SK-N-SH (cell line): ENCODE measurements at regions not wholly inside any gene's neighbourhood (a gene's known extent, or its start where the extent isn't known, plus 50 kb on each side); places are given as distances from the start of the nearest gene placed in this dataset.

Experiments
- ELF1 ChIP-seq: IDR thresholded peaks from 2 replicates; pipeline ENCODE4 v1.4.0; 2012
- POLR2AphosphoS5 ChIP-seq: IDR thresholded peaks from 2 replicates; pipeline ENCODE4 v1.6.1; 2012; ENCODE audit warnings: low read depth, low read length
- TAF1 ChIP-seq: IDR thresholded peaks from 2 replicates; pipeline ENCODE4 v1.6.1; 2012; ENCODE audit warnings: low read depth, mild to moderate bottlenecking, low read length, moderate library complexity, borderline replicate concordance
- TF ChIP-seq, protein P1 (sequence below): IDR thresholded peaks from 2 replicates; pipeline ENCODE4 v1.4.0; 2012; ENCODE audit warnings: low read depth

DNA sequence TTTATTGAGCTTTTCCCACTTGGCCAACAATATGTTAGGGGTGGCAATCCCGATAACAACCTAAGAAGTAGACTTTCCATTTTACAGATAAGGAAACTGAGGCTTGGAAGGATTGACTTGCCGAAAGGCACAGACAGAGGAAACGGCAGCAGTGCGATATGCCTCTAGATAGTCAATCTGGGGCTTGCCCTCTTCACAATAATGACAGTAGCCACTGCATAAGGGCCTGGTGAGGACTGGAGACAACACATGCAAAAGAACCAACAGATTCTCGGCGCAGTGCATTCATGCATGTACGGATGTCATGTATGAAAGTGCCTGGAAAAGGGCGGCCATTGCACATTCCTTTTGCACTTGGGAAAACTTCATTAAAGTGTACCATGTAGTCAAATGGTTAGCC is 811.2 kb downstream of the RNF144A start:
- TF ChIP-seq, protein P1, sequence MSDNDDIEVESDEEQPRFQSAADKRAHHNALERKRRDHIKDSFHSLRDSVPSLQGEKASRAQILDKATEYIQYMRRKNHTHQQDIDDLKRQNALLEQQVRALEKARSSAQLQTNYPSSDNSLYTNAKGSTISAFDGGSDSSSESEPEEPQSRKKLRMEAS = no peak
- no peak for TF ChIP-seq ELF1
- TF ChIP-seq POLR2AphosphoS5 = no peak
- no peak for TF ChIP-seq TAF1
